ENCODE measurements at regions not wholly inside any gene's neighbourhood (a gene's known extent, or its start where the extent isn't known, plus 50 kb on each side); places are given as distances from the start of the nearest gene placed in this dataset.

DNA sequence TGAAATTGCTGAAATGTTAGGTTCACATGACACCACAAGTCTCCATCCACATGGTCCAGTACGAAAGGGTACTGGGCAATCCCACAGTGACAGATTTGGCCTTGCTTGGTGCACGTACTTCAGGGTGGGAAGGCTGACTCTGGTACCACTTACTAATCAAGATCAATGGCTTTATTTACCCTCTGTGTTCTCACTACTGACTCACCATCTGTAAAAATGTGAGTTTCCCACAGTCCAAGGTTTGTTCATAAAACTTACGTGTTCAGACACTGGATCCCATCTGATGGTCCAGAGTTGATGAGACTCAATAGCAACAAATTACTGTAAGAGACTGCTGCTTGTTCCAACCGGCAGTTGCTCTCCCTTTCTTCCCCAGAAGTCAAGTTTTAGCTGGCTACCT lies 231.7 kb downstream of the LMX1A start (continued):
- TF ChIP-seq, protein P1, sequence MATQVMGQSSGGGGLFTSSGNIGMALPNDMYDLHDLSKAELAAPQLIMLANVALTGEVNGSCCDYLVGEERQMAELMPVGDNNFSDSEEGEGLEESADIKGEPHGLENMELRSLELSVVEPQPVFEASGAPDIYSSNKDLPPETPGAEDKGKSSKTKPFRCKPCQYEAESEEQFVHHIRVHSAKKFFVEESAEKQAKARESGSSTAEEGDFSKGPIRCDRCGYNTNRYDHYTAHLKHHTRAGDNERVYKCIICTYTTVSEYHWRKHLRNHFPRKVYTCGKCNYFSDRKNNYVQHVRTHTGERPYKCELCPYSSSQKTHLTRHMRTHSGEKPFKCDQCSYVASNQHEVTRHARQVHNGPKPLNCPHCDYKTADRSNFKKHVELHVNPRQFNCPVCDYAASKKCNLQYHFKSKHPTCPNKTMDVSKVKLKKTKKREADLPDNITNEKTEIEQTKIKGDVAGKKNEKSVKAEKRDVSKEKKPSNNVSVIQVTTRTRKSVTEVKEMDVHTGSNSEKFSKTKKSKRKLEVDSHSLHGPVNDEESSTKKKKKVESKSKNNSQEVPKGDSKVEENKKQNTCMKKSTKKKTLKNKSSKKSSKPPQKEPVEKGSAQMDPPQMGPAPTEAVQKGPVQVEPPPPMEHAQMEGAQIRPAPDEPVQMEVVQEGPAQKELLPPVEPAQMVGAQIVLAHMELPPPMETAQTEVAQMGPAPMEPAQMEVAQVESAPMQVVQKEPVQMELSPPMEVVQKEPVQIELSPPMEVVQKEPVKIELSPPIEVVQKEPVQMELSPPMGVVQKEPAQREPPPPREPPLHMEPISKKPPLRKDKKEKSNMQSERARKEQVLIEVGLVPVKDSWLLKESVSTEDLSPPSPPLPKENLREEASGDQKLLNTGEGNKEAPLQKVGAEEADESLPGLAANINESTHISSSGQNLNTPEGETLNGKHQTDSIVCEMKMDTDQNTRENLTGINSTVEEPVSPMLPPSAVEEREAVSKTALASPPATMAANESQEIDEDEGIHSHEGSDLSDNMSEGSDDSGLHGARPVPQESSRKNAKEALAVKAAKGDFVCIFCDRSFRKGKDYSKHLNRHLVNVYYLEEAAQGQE (IDR thresholded peaks at IDR 0.05; ENCODE audit: unreplicated experiment): no peak
- TF ChIP-seq EZH2phosphoT487 (IDR thresholded peaks at IDR 0.05; ENCODE audit: unreplicated experiment) (no peak), NANOG (IDR thresholded peaks at IDR 0.05; ENCODE audit: borderline replicate concordance) (no peak), STAT1 (IDR thresholded peaks at IDR 0.05; ENCODE audit: unreplicated experiment) (no peak), POLR2AphosphoS5 (IDR thresholded peaks at IDR 0.05; ENCODE audit: low read depth) (no peak)
- TF ChIP-seq, protein P2, sequence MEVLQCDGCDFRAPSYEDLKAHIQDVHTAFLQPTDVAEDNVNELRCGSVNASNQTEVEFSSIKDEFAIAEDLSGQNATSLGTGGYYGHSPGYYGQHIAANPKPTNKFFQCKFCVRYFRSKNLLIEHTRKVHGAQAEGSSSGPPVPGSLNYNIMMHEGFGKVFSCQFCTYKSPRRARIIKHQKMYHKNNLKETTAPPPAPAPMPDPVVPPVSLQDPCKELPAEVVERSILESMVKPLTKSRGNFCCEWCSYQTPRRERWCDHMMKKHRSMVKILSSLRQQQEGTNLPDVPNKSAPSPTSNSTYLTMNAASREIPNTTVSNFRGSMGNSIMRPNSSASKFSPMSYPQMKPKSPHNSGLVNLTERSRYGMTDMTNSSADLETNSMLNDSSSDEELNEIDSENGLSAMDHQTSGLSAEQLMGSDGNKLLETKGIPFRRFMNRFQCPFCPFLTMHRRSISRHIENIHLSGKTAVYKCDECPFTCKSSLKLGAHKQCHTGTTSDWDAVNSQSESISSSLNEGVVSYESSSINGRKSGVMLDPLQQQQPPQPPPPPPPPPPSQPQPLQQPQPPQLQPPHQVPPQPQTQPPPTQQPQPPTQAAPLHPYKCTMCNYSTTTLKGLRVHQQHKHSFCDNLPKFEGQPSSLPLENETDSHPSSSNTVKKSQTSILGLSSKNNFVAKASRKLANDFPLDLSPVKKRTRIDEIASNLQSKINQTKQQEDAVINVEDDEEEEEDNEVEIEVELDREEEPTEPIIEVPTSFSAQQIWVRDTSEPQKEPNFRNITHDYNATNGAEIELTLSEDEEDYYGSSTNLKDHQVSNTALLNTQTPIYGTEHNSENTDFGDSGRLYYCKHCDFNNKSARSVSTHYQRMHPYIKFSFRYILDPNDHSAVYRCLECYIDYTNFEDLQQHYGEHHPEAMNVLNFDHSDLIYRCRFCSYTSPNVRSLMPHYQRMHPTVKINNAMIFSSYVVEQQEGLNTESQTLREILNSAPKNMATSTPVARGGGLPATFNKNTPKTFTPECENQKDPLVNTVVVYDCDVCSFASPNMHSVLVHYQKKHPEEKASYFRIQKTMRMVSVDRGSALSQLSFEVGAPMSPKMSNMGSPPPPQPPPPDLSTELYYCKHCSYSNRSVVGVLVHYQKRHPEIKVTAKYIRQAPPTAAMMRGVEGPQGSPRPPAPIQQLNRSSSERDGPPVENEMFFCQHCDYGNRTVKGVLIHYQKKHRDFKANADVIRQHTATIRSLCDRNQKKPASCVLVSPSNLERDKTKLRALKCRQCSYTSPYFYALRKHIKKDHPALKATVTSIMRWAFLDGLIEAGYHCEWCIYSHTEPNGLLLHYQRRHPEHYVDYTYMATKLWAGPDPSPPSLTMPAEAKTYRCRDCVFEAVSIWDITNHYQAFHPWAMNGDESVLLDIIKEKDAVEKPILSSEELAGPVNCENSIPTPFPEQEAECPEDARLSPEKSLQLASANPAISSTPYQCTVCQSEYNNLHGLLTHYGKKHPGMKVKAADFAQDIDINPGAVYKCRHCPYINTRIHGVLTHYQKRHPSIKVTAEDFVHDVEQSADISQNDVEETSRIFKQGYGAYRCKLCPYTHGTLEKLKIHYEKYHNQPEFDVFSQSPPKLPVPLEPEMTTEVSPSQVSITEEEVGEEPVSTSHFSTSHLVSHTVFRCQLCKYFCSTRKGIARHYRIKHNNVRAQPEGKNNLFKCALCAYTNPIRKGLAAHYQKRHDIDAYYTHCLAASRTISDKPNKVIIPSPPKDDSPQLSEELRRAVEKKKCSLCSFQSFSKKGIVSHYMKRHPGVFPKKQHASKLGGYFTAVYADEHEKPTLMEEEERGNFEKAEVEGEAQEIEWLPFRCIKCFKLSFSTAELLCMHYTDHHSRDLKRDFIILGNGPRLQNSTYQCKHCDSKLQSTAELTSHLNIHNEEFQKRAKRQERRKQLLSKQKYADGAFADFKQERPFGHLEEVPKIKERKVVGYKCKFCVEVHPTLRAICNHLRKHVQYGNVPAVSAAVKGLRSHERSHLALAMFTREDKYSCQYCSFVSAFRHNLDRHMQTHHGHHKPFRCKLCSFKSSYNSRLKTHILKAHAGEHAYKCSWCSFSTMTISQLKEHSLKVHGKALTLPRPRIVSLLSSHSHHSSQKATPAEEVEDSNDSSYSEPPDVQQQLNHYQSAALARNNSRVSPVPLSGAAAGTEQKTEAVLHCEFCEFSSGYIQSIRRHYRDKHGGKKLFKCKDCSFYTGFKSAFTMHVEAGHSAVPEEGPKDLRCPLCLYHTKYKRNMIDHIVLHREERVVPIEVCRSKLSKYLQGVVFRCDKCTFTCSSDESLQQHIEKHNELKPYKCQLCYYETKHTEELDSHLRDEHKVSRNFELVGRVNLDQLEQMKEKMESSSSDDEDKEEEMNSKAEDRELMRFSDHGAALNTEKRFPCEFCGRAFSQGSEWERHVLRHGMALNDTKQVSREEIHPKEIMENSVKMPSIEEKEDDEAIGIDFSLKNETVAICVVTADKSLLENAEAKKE (CRISPR knock-in tag; IDR thresholded peaks at IDR 0.05): no peak
- TF ChIP-seq, protein P3, sequence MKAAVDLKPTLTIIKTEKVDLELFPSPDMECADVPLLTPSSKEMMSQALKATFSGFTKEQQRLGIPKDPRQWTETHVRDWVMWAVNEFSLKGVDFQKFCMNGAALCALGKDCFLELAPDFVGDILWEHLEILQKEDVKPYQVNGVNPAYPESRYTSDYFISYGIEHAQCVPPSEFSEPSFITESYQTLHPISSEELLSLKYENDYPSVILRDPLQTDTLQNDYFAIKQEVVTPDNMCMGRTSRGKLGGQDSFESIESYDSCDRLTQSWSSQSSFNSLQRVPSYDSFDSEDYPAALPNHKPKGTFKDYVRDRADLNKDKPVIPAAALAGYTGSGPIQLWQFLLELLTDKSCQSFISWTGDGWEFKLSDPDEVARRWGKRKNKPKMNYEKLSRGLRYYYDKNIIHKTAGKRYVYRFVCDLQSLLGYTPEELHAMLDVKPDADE (IDR thresholded peaks at IDR 0.05): no peak

All from GM23338 (cell line).